GM21786 (cell line): ENCODE measurements at regions not wholly inside any gene's neighbourhood (a gene's known extent, or its start where the extent isn't known, plus 50 kb on each side); places are given as distances from the start of the nearest gene placed in this dataset.
A peak's percentile ranks its signal among the peaks of the same experiment; 100 is the strongest.
"Not testable (repeated sequence)": the region's sequence is repeated elsewhere in the genome, so short reads cannot be mapped to it uniquely, and the experiment has no call there.

Experiments used
- ATAC-seq: cut with Tn5 transposase; IDR thresholded peaks from one replicate; pipeline ENCODE4 v1.9.1; 2021; ENCODE audit not compliant: unreplicated experiment

DNA sequence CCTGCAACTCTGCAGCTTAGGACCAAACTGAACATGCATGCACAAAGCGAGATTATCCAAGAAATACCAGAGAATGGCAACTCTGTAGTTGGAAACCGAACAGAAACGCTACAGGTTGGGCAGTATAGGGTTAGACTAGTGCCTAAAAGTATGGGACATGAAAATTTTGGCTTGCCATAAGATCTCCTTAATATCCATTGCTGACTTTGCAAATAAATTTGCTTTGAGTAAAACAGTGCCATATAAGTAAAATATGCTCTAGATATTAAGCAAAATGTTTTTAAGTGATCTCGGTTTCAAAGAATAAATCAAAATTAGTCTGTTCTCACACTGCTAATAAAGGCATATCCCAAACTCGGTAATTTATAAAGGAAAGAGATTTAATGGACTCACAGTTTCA lies 456.0 kb downstream of the PRDM9 start:
- no peak for ATAC-seq

DNA sequence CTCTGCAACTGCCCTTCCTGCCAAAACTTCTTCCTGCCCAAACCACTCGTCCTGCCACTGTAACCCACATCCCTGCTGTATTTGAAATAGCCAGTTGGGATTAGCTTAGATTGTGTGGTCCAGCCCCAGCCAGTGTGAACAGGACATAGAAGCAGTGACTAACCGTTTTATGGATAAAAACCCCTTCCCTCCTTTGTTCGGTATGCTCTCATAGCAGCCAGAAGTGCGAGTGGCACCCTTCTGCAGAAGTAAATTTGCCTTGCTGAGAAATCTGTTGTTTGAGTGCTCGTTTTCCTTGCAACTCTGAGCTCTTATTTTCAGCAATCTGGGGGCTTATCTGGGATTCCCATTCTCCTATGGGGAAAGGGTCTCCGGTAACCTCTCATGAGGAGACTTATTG lies 470.0 kb downstream of the PRDM9 start:
- no peak for ATAC-seq

DNA sequence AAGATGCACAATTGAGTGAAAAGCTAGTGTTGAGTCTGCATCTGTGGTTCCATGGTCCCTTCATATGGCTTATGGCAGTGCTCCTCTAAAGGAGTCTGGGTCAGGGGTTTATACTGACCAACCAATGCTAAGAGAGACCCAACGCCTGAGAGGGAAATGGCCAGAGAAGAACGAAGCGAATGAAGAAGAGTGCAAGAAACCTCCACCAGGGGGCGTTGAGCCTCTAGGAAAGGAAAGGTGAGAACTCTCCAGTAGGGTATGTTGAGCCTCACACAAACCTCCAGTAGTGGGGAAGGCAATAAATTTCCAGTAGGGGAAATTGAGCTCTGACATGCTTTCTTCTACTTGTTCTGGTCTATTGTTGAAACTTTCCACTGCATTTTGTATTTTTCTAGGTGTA lies 470.6 kb downstream of the PRDM9 start:
- no peak for ATAC-seq

DNA sequence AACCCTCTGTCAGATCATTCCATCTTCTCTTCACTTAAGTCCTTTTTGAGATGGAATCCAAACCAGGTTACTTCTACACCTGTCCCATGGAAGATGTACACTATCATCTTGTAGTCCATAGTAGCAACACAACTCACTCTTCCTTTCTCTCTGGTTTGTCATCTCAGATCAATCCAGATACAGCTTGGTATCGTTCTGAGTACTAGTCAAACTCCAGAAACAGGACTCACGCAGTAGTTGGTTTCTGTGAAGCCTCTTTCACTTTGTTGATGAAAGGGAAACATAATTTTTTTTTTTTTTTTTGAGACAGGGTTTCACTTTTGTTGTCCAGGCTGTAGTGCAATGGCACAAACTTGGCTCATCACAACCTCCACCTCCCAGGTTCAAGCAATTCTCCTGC lies 484.0 kb downstream of the PRDM9 start:
- peak; percentile 75 for ATAC-seq

DNA sequence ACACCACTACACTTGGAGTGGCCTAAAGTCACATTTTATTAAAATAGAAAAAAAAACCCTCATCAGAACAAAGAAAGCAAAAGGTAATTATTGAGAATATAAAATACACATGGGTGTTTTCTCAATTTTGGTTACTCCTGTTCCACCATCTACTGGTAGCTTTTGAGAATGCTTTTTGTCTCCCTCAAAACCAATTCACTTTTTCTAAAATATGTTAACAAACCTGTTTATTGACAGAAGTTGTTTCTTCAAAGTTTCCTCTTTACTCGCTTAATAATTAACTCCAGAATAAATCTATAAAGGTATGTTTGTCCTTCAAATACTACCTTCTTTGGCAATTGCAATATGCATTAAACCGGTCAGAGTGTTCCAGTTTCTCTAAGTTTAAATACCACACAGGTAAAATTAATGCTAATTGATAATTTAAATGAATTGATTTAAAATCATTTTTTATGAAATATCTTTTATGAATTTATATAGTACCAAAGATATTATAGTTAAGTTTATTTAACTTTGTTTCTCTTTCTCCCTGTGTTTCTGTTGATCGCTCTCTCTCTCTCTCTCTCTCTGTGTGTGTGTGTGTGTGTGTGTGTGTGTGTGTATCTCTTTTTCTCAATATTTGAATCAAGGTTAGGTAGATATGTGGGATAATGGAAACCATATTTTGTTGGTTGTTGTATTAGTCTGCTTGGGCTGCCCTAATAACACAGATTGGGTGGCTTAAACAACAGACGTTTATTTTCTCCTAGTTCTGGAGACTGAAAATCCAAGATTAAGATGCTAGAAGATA lies 487.4 kb downstream of the PRDM9 start:
- no peak for ATAC-seq

DNA sequence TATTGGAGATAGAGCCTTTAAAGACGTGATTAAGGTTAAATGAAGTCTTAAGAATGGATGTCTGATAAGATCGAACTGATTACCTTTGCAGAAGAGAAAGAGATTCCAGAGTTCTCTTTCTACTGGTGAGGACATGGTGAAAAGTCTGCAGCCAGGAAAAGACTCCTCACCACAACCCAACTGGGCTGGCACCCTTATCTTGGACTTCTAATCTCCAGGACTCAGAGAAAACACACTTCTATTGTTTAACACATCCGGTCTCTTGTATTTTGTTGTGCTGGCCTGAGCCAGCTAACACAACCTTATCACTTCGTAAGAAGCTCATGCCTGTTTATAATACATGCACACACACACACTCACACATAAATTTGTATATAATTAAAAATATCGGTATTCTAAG lies 489.1 kb downstream of the PRDM9 start:
- no peak for ATAC-seq

DNA sequence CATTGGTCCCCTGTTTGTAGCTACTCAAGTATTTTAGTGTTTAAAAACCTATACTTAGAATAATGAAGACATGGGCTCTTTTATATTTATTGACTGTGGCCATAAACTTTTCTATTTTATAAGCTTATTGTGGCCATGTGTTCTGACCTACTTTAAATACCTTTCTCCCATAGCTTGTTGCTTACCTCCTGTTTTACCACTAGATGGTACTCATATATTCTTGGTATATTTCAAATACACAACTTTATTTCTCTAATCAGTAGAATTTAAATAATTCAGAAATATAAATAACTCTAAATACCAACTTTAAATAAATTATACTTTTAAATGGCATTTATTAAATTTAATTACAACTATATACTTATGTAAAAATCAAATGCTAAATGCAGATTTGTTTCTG lies 498.0 kb downstream of the PRDM9 start:
- no peak for ATAC-seq

DNA sequence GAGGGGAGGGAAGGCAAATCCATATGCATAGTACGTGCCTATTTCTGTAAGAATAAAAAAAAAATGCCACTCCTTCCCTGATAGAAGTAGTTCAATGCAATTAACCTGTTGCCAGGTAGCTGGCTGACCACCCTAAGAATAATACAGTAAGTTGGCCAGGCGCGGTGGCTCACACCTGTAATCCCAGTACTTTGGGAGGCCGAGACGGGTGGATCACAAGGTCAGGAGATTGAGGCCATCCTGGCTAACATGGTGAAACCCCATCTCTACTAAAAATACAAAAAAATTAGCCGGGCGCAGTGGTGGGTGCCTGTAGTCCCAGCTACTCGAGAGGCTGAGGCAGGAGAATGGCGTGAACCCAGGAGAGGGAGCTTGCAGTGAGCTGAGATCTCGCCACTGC lies 510.3 kb downstream of the PRDM9 start:
- ATAC-seq: not testable (repeated sequence)

DNA sequence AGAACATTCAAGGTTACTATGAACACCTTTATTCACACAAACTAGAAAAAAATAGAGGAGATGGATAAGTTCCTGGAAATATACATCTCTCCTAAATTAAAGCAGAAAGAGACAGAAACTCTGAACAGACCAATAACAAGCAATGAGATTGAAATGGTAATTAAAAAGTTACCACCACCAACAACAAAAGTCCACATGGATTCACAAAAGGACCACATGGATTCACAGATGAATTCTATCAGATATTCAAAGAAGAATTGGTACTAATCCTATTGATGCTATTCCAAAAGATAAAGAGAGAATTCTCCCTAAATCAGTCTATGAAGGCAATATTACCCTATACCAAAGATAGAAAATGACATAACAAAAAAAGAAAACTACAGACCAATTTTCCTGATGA lies 518.9 kb downstream of the PRDM9 start:
- no peak for ATAC-seq

DNA sequence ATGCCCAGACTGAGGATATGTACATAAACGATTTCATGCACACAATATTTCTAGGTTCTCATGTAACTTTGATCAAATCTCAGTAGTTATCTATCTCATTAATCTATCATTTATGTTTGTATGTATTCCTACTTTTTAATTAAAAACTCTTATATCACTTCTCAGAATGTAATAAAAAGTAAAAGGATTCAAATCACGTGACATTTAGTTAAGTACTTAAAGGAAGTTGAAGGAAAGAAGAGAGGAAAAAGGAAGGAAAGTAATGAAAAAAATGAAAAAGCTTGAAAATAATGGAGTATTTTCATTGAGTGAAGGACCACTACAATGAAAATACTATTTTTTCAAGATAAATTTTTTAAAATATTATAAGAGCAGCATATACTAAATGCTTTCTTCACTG lies 535.3 kb downstream of the PRDM9 start:
- no peak for ATAC-seq

DNA sequence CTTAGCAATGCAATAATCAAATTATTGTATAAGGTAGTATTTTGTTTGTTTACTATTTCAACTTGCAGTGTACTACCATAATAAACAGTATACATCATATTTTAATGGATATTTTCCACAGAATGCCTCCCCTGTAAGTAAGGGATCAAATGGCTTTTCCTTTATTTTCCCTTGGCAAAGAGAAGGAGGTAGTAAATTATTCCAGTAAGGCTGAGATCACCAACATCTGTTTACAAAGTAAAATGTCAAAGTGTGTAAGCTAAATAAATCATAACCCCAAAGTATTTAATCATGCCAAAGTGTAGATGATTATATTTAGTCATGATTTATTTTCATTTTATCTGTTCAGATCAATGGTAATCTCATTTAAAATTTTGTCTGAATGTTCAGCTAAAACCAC lies 537.6 kb downstream of the PRDM9 start:
- no peak for ATAC-seq

DNA sequence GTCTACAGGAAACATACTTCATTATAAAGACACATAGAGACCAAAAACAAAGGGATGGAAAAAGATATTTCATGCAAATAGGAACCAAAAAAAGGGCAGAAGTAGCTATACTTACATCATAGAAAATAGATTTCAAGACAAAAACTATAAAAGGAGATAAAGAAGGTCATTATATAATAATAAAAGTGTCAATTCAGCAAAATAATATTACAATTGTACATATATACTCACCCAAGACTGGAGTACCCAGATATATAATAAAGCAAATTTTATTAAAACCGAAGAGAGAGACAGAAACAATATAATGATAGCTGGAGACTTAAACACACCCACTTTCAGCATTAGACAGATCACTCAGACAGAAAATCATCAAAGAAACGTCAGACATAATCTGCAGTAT lies 546.3 kb downstream of the PRDM9 start:
- no peak for ATAC-seq

DNA sequence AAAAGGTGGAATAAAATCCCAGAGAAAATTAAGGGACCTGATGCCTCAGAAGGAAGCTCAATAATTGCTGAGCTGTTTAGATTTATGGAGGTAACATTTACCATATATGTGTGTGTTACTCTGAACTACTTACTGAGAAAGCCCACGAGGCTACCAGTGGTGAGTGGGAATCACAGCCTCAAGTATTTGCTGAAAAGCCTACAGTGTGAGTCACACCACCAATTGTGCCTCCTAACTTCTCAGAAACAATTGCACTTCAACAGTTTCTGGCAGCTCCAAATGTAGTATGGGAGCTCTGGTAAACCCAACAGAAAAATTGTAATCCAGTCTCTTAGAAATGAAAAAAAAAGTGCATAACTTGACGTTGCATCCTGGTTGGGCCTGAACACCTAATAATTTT lies 551.6 kb downstream of the PRDM9 start:
- ATAC-seq: no peak

DNA sequence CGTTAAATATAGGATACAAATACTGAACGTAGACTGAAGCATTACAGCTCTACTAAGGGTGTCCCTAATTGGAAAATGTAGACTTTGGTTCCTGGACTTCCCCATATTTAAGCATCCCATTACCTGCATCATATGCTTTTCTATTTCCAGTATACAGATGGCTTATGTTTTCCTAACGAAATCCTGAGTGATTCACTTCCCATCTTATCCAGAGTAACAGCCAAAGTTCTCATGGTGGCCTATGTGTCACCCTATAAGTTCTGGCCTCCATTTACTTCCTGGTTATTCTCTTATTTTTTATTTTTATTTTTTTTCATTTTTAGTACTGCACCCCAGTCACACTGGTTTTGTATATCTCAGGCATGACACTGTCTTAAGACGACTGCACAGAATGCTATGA lies 552.3 kb downstream of the PRDM9 start:
- no peak for ATAC-seq

DNA sequence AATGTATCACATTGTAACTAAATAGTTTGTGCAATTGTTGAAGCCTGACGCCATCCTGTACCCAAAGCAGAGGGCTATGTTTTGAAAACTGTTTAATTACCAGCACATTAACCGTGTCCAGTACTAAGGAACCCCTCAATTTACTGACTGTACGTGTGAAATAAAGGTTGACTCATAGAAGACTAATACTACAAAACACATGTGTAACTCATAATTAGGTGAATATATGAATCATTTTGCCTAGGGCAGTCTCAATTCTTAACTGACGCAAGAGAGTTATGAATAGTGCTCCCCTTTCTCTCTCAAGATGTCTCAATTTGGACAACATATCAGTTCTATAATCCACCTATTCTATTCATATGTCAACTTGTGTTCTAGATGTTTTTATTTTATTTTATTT lies 558.4 kb downstream of the PRDM9 start:
- no peak for ATAC-seq

DNA sequence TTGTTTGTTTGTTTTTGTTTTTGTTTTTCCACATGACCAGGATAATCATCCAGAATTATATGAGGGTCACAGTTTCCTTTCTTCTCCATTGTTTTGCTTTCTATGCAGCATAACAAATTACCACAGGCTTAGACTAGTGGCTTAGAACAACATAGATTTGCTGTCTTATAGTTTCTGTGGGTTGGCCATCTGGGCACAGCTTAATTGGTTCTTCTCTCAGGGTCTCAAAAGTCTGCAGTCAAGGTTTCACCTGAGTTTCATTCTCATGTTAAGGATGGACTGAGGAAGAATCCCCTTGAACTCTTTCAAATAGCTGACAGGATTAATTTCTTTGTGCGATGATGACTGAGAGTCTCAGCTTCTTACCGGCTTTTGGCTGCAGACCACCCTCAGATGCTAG lies 559.8 kb downstream of the PRDM9 start:
- ATAC-seq: no peak

DNA sequence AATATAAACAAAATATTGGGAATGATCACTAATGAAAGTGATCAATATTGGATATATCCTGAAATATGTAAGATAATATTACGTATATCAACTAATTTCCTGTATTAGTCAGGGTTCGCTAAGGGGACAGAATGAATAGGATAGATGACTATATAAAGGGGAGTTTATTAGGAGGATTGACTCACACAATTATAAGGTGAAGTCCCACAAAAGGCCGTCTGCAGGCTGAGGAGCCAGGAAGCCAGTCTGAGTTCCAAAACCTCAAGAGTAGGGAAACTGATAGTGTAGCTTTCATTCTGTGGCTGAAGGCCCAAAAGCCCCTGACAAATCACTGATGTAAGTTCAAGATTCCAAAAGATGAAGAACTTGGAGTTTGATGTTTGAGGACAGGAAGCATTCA lies 561.1 kb downstream of the PRDM9 start:
- ATAC-seq: no peak

DNA sequence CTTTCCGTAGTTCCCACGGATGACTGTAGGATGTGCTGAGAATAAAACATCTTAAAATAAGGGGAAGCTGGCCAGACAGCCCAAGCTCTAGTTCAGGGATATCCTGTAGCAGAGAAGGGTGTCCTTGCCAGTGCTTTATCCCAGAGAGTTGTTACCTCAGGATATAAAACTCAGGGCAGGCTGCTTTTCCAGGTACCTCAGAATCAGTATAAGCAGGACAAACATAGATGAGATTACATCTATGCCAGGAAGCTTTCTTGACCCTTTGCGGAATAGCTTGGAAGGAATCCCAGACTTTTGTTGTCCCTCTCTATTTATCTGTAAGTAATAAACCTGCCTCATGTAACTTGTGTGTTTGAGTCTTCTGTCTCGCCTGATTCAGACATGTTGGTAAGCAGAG lies 565.7 kb downstream of the PRDM9 start:
- ATAC-seq: no peak

DNA sequence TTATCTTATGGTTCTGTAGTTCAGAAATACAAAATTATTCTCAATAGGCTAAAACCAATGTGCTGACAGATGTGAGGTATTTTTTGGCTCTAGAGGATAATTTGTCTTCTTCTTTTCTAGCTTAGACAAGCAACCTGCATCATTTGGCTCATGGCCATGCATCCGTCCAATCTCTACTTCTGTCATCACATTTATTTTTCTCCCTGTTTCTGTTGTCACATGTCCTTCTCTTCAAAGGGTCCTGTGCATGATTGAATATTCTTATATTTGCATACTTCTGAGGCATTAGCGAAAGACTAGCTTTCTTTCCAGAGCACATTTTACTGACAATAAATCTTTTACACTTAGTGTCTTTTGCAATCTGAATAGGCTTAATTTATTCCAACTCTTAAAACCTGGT lies 564.7 kb downstream of the CDH10 start:
- no peak for ATAC-seq

DNA sequence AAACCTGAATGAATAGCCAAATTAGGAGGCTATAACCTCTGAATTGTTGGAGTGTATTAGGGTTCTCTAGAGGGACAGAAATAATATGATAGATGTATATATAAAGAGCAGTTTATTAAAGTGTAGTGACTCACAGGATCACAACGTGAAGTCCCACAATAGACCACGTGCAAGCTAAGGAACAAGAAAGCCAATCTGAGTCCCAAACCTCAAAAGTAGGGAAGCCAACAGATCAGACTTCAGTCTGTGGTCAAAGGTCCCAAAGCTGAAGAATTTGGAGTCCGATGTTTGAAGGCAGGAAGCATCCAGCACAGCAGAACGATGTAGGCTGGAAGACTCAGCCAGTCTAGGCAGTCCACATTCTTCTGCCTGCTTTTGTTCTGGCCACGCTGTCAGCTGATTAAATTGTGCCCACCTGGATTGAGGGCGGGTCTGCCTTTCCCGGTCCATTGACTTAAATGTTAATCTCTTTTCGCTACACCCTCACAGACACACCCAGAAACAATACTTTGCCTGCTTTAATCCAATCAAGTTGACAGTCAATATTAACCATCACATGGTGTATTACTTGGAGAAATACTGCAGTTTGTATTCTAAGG lies 550.6 kb downstream of the CDH10 start:
- no peak for ATAC-seq

DNA sequence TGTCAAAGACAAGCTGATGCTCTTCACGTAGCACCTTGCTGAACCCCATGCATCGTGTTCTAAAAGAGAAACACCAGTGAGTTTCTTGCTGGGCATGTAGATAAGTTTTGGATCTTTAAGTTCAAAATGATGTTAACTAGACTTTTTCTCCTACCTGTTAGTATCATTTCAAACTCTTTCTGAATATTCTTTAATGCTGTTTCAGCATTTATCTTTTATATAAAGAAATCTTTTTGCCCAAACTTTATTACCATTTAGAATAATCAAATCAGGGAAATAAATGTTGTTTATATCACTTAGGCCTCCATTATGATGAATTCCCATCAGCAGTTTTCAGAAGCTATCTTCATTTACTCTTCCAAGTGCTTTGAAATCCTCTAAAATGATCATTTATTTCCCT lies 542.8 kb downstream of the CDH10 start:
- ATAC-seq: no peak

DNA sequence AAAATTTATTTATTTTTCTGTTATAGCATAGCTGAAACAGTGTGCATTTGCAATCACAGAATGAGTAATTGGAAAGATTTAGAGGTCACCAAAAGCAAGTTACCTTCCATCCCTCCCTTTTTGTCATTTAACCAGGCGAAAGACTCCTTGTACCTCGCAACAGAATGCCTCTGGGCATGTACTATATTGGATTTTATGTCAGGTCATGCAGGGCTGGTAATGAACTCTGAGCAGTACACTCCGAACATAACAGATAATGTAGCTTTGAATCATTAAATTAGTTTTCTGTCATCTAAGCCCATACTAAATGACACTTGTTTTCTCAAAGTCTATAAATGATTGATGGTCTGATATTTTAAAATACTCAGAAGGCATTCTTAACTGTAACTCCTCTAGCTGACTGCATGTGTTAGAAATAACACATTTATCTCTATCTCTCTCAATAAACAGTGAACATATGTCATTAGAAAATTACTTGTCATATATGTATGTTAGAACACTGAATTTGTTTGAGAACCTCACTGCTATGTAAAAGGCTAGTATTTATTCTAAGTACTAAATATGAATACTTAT lies 541.2 kb downstream of the CDH10 start:
- no peak for ATAC-seq
